ENCODE measurements at regions not wholly inside any gene's neighbourhood (a gene's known extent, or its start where the extent isn't known, plus 50 kb on each side); places are given as distances from the start of the nearest gene placed in this dataset.

DNA sequence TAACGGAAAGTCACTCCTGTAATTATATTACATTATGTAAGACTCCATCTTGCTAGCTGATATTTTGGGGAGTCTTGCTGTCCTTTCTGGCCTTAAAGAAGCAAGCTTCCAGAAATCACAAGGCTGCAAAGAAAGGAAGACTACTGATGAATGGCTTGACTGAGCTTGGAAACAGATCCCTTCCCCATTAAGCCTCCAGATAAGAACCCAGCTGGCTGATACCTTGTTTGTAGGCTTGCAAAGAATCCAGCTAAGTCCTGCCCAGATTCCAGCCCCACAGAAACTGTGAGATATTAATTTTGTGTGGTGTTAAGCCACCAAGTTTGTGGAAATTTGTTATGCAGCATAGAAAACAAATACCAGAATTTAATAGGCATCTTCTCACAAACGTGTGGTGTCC lies 49.9 kb upstream of the TMEM106B start:
- DNase-seq (ENCODE audit: extremely low read depth in 1 of 11, low read depth in 9 of 11, low spot score in 4 of 11): no peak
